Activated T-helper 1 cell treated with anti-CD3 and anti-CD28 coated beads, Interleukin-2, amount 50 U/mL, for 16 hours (primary cell): ENCODE measurements at regions not wholly inside any gene's neighbourhood (a gene's known extent, or its start where the extent isn't known, plus 50 kb on each side); places are given as distances from the start of the nearest gene placed in this dataset.
"Not testable (repeated sequence)": the region's sequence is repeated elsewhere in the genome, so short reads cannot be mapped to it uniquely, and the experiment has no call there.

Experiments used
- DNase-seq, 2 donors: peaks; one replicate each; pipeline ENCODE4 v3.0.0-alpha.2; 2020; ENCODE audit warnings: low read depth in 1 of 2, low spot score in 1 of 2

- DNase-seq = no peak
Measured at GRCh38 chr6:99801805-99802204, 192.2 kb downstream of the MCHR2 start.

- DNase-seq = no peak
Measured at GRCh38 chr6:99802396-99803031, 191.5 kb downstream of the MCHR2 start.

- DNase-seq = no peak
Measured at GRCh38 chr6:99808992-99809391, 185.0 kb downstream of the MCHR2 start.

GRCh38 chr6:99810295-99810694 is 183.7 kb downstream of the MCHR2 start:
- no peak for DNase-seq

GRCh38 chr6:99810942-99811620 is 182.9 kb downstream of the MCHR2 start:
- no peak for DNase-seq

DNA sequence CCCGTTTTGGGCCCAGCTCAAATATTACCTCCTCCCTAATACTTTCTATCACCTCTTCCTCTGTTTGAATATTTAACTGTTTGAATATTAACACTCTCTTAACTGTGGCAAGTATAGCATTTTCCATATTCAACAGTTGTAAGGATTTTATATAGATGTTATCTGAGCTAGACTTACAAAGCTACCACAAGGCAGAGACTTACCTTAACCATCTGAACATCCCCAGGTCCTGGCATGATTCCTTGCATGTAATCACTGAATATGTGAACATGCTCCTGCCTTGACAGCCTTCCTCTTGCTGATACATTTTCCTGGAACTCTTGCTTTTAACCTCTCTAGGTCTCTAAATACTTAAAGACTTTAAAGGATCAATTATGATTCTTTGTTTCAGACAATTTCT is 182.4 kb downstream of the MCHR2 start:
- no peak for DNase-seq

- DNase-seq = no peak
Measured at GRCh38 chr6:99813565-99813964, 180.5 kb downstream of the MCHR2 start.

DNA sequence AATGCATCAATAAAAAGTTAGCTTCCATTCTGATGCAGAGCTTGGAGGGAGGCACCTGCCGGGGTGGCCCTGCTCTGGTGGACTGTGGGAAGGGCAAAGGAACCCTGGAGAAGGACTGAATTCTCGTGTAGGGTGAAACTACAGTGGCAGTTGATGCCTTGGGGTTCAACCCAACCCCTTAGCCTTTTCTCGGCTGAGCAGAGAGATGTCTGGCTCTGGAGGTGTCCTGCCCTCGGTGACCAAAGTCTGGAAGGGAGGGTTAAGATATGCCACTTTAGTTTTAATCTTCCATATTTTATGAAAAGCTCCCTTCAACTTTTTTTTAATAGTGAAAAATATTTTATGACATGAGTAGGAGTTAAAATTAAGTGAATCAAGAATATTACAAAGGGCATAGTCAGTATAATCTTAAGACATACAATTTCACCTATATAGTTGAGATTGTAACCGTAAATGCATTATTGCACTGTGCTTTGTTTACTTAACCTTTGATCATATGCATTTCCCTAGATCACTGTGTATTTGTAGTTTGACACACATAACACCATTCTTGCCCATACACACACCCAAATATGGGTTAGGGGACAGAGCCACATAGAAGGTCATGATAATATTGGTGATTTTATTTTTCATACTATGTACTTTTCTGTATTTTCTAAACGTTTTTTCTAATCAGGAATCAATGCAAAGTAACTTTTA is 179.6 kb downstream of the MCHR2 start:
- no peak for DNase-seq

DNA sequence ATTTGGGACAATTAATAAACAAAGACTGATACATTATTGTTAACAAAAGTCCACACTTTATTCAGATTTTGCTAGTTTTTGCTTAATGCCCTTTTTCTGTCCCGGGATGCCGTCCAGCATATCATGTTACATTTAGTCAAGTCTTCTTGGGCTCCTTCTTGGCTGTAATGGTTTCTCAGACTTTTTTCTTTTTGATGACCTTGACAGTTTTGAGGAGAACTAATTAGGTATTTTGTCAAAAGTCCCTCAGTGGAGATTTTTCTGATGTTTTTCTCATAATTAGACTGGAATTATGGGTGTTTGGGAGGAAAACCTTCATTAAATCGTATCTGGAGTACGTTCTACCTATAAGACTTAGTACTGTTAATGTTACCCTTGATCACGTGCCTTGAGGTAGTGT is 177.2 kb downstream of the MCHR2 start:
- no peak for DNase-seq

DNA sequence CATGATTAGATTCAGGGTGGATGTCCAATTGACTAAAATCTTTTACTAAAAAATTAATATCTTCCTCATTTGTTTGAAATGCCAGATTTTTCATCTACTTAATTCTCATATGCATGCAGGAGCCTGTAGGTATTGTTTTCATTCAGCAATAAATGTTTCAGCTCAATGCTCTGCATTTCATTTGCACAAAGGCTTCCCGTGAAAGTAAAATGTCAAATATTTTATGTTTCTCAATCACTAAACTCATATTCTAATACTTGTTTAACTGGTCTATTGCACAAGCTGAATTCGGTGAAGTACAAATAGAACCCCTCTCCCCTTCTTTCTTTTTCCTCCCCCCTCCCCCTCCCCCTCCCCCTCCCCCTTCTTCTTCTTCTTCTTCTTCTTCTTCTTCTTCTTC is 175.9 kb downstream of the MCHR2 start:
- no peak for DNase-seq

DNA sequence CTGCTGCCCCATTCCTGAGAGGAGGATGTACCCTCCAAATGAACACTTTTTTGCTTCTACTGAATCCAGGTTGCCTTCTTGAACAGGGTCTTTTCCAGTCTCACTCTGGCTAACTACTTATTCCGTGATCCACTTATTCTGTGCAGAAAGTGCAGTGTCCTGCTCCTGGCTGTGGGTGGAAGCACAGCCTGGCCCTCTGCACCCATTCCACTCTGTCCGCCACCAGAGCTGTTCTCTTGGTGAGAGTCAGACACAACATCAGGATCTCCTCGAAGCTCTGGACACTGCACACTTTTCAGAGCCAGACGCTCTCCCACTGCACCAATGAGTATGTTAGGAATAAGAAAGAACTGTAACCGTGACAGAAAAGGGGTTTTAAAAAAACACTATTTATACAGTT is 174.2 kb downstream of the MCHR2 start:
- no peak for DNase-seq

DNA sequence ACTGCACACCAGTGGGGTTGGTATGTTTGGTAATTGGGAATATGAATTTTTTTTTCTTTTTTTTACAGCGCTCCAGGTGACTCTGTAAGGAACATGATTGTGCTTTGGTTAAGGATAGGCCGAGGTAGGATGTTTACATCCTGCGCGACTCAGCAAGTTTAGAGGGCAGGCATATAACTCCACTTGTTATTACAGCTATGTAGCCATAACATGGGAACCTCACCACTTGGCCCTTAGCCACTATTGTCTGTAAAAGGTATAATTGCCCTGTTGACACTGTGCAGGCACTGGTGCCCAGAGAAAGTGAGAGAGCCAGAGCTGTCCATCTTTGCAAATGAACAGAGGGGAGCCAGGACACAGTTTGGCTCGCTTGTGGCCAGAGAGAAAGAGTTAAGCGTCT is 172.9 kb downstream of the MCHR2 start:
- DNase-seq = no peak

DNA sequence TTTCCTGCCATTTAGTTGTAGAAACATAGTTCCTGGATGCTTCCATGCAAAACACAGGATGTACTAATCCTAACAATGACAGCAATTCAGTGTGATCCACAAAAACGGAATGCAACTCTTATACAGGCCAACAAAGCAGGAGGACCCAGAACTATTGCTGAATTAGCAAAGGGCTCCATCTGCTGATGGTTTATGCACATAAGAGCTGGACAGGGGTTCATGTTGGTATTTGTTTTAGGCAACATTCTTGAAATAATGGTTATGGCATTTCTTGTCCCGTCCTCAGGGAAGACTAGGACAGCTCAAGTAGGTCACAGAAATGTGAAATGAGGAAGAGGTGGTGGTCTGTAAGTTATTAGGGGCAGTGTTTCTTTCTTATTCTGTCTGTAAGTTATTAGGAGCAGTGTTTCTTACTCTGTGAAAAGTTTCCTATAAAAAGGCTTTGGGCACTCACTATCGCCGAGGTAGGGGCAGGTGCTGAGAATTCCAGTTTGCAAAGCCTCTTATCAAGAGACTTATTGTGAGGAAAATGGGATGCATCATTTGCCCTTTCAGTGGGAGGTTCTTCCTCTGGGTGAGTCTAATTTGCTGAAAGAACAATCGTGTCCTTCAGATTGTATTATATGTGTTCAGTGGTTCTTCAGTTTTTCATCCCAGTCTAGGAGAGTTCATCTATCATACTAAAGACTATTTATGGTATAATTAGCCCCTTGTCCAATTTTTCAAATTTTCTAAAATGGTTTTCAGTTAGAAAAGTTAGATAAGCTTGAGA is 171.1 kb downstream of the MCHR2 start:
- DNase-seq = no peak

- not testable (repeated sequence) for DNase-seq
Measured at GRCh38 chr6:99823513-99824235, 170.3 kb downstream of the MCHR2 start.

DNA sequence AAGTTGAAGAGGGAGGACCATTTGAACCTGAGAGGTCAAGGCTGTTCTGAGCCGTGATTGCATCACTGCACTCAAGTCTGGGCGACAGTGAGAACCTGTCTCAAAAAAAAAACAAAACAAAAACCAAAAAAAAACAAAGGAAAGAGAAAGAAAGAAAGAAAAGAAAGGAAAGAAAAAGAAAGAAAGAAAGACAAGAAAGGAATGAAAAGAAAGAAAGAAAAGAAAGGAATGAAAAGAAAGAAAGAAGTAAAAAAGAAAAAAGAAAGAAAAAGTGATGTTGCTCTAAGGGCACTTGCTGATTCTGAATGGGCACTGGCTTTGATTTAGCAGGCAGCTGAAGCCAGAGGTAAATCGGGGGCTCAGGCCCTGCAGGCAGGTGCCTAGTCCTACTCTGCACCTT is 161.0 kb downstream of the MCHR2 start:
- no peak for DNase-seq

DNA sequence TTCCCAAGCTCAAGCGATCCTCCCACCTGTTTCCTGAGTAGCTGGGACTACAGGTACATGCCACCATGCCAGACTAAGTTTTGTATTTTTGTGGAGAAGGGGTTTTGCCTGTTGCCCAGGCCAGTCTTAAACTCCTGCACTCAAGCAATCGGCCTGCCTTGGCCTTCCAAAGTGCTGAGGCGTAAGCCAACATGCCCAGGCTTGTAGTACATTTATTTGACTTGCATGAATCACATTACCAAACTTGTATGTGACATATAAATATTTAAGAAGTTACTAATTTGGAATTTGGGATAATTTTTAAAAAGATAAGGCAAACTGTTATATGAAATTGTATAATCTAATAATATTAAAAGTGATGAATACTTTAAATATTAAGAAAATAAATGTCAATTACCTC is 157.6 kb downstream of the MCHR2 start:
- DNase-seq = no peak

DNA sequence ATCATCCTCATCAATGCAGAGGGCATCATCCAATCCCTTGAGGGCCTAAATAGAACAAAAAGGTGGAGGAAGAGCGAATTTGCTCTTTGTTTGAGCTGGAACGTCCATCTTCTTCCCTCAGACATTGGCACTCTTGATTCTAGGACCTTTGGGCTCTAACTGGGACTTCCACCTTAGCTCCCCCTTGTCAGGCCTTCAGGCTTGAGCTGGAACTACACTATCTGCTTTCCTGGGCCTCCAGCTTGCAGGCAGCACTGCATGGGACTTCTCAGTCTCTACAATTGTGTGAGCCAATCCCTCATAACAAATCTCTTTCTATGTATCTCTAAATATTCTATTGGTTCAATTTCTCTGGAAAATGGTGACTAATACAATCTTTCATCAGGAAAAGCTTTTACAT is 155.4 kb downstream of the MCHR2 start:
- DNase-seq = no peak

- no peak for DNase-seq
Measured at GRCh38 chr6:99841297-99841696, 152.7 kb downstream of the MCHR2 start.

- DNase-seq = no peak
Measured at GRCh38 chr6:99846006-99846405, 148.0 kb downstream of the MCHR2 start.

- no peak for DNase-seq
Measured at GRCh38 chr6:99850841-99851240, 143.2 kb downstream of the MCHR2 start.

- DNase-seq = no peak
Measured at GRCh38 chr6:99852031-99852430, 142.0 kb downstream of the MCHR2 start.
